ENCODE measurements at regions not wholly inside any gene's neighbourhood (a gene's known extent, or its start where the extent isn't known, plus 50 kb on each side); places are given as distances from the start of the nearest gene placed in this dataset.

DNA sequence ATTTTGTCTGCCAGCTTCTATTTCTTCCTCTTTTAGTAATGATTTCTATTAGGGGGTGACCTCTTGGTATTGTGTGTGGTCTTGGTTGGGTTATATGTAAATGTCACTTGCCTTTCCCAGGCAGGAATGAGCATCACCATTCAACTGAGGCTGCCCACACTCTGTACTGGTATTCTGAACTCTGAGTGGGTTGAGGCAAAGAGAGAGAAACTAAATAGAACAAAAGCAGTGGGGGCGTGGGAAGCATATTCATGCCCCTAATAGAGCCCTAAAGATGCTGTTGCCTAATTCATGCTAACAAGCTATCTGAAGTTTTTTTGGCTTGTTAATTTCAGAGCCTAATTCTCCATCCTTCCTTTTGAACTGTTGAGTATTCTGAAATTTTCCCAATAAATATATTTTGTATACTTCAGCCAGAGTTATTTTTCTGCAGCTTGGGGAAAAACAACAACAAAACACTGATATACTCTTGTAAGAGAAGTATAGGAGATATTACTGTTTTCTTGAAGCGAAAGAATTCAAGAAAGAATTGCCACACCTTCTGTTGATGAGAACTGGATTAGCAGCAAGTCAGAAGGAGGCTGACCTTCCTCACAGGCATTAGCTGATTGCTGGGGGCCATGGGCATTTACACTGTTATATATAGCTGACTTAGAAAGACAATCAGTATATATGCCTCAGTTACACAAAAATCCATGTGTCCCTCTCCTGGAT lies 315.8 kb upstream of the KLF12 start:
- BruUV-seq (replicated peaks): no TSS peak
- Histone ChIP-seq H3K4me1 (ENCODE audit: control insufficient read depth, insufficient read depth, low read length) (no peaks in the 10 kb centered on the region), H3K4me3 (ENCODE audit: low read depth in 2 of 2, low read length in 2 of 2) (no peak overlapping the region), H3K36me3 (ENCODE audit: control insufficient read depth, insufficient read depth, low read length) (no peaks in the 10 kb centered on the region), H3K9me3 (ENCODE audit: control insufficient read depth, insufficient read depth, low read depth, low read length) (no peaks in the 10 kb centered on the region), H3K27ac (ENCODE audit: low read length) (no peak overlapping the region), H3K27me3 (ENCODE audit: control insufficient read depth, insufficient read depth, low read length) (no peaks in the 10 kb centered on the region)
- CTCF ChIA-PET: no interaction called here
- POLR2A ChIA-PET: no interaction called here
- in situ Hi-C loops (cut with HindIII; ENCODE audit: low pct_unique_long_range_greater_than_20kb, low sequenced_read_pairs): no loop called here
- DNase-seq (ENCODE audit: low read depth, low spot score): no peak
- TF ChIP-seq SIN3A (IDR thresholded peaks at IDR 0.05; ENCODE audit: borderline replicate concordance, insufficient read depth, low read depth, low read length) (no peak), TCF7L2 (IDR thresholded peaks at IDR 0.05; ENCODE audit: low read depth, low read length) (no peak)
- TF ChIP-seq, protein P1, sequence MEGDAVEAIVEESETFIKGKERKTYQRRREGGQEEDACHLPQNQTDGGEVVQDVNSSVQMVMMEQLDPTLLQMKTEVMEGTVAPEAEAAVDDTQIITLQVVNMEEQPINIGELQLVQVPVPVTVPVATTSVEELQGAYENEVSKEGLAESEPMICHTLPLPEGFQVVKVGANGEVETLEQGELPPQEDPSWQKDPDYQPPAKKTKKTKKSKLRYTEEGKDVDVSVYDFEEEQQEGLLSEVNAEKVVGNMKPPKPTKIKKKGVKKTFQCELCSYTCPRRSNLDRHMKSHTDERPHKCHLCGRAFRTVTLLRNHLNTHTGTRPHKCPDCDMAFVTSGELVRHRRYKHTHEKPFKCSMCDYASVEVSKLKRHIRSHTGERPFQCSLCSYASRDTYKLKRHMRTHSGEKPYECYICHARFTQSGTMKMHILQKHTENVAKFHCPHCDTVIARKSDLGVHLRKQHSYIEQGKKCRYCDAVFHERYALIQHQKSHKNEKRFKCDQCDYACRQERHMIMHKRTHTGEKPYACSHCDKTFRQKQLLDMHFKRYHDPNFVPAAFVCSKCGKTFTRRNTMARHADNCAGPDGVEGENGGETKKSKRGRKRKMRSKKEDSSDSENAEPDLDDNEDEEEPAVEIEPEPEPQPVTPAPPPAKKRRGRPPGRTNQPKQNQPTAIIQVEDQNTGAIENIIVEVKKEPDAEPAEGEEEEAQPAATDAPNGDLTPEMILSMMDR (IDR thresholded peaks at IDR 0.05): no peak
- intact Hi-C loops (cut with micrococcal nuclease; ENCODE audit: unreplicated experiment): no loop called here
- no peak for ATAC-seq

DNA sequence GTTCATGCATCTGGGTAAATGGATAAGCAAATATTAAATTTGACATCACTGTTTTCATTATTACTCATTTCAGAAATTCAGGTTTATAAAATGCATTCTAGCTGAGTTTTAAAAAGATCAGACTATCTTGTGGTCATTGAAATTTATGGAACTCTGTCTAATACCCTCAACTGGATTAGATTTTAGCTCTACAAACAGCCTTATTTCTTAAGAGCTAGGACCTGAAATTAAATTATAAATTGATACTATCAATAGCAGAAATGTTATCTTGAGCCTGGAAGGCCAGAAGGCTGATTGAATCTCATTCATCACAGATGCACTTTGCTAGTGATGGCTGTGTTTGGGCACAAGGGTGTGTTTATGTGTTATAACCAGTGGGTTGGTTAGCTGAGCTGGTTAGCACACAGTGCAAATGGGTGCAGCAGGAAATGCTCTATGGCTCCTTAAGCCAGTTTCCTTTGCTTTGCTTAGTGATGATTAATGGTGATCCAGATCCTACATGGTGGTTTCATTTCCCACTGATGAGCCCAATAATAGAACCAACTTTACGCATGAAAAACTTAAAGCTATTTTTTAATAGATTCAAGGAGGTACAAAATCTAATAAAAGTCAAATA lies 310.8 kb upstream of the KLF12 start:
- POLR2A ChIA-PET: no interaction called here
- no TSS peak for BruUV-seq (replicated peaks)

More for the DNA sequence above, 310.8 kb upstream of the KLF12 start:
- no peaks in the 10 kb centered on the region for H3K27me3 ChIP-seq (ENCODE audit: control insufficient read depth, insufficient read depth, low read length)
- H3K9me3 ChIP-seq (ENCODE audit: control insufficient read depth, insufficient read depth, low read depth, low read length): no peaks in the 10 kb centered on the region
- CTCF ChIA-PET: no interaction called here
- no peaks in the 10 kb centered on the region for H3K4me1 ChIP-seq (ENCODE audit: control insufficient read depth, insufficient read depth, low read length)
- TF ChIP-seq, protein P1 (IDR thresholded peaks at IDR 0.05): no peak
- no peak for TF ChIP-seq POLR2AphosphoS5 (IDR thresholded peaks at IDR 0.05; ENCODE audit: low read depth, low read length)
- TF ChIP-seq, protein P2, sequence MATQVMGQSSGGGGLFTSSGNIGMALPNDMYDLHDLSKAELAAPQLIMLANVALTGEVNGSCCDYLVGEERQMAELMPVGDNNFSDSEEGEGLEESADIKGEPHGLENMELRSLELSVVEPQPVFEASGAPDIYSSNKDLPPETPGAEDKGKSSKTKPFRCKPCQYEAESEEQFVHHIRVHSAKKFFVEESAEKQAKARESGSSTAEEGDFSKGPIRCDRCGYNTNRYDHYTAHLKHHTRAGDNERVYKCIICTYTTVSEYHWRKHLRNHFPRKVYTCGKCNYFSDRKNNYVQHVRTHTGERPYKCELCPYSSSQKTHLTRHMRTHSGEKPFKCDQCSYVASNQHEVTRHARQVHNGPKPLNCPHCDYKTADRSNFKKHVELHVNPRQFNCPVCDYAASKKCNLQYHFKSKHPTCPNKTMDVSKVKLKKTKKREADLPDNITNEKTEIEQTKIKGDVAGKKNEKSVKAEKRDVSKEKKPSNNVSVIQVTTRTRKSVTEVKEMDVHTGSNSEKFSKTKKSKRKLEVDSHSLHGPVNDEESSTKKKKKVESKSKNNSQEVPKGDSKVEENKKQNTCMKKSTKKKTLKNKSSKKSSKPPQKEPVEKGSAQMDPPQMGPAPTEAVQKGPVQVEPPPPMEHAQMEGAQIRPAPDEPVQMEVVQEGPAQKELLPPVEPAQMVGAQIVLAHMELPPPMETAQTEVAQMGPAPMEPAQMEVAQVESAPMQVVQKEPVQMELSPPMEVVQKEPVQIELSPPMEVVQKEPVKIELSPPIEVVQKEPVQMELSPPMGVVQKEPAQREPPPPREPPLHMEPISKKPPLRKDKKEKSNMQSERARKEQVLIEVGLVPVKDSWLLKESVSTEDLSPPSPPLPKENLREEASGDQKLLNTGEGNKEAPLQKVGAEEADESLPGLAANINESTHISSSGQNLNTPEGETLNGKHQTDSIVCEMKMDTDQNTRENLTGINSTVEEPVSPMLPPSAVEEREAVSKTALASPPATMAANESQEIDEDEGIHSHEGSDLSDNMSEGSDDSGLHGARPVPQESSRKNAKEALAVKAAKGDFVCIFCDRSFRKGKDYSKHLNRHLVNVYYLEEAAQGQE (IDR thresholded peaks at IDR 0.05; ENCODE audit: insufficient read depth in 1 of 2, low read depth in 2 of 2, low read length in 1 of 2): no peak
- TF ChIP-seq SIN3A (IDR thresholded peaks at IDR 0.05; ENCODE audit: borderline replicate concordance, insufficient read depth, low read depth, low read length): no peak
- TF ChIP-seq TCF7L2 (IDR thresholded peaks at IDR 0.05; ENCODE audit: low read depth, low read length): no peak
- no peak overlapping the region for H3K4me3 ChIP-seq (ENCODE audit: low read depth in 2 of 2, low read length in 2 of 2)
- no peak for ATAC-seq
- no peak overlapping the region for H3K27ac ChIP-seq (ENCODE audit: low read length)
- DNase-seq (ENCODE audit: low read depth, low spot score): no peak
- no peaks in the 10 kb centered on the region for H3K36me3 ChIP-seq (ENCODE audit: control insufficient read depth, insufficient read depth, low read length)
- in situ Hi-C loops (cut with HindIII; ENCODE audit: low pct_unique_long_range_greater_than_20kb, low sequenced_read_pairs): no loop called here
- intact Hi-C loops (cut with micrococcal nuclease; ENCODE audit: unreplicated experiment): no loop called here

All from Panc1 (cell line).